Activated naive CD4-positive, alpha-beta T cell (primary cell): ENCODE measurements at regions not wholly inside any gene's neighbourhood (a gene's known extent, or its start where the extent isn't known, plus 50 kb on each side); places are given as distances from the start of the nearest gene placed in this dataset.
"Not testable (repeated sequence)": the region's sequence is repeated elsewhere in the genome, so short reads cannot be mapped to it uniquely, and the experiment has no call there.

Experiments used
- DNase-seq, 4 experiments: peaks; one replicate each; lab custom pipeline; 2025; lab: John Stamatoyannopoulos, UW

- peak in 3 of 4 experiments; percentile 4 to 22 (median 20) for DNase-seq
Measured at GRCh38 chr2:198296665-198297308, 492.4 kb downstream of the PLCL1 start.

DNA sequence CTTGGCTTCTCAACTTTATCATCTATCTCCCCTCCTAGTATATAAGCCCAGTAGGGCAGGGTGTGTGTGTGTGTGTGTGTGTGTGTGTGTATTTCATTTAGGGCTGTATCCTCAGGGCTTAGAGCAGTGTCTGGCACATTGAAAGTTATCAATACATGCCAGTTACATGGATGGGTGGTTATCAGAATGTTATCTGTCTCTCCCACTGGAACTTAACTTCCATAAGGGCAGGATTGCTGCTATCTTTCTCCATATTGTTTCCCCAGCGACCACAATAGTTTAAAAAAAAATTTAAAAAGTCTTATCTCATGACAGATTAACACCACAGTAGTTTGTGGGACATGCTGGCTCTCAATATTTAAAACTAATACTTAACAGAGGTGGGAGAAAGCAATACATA, 488.9 kb downstream of the PLCL1 start:
- DNase-seq: no peak

DNA sequence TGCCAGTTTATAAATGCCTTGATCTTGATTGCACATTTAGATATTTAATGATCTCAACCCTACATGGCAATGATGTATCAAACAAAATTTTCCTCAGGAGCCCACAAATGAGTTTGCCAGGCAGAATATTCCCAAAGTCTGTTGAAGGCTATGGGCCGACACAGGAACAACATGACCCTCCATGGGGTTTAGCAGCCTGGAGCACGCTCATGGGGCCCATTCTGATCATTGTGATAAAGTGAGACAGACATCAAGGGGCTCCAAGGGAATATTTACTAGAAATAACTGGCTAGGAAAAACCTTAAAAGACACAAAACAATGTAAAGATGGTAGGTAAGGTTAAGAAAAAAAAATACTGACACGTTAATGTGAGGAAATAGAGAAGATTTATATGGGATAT, 485.4 kb downstream of the PLCL1 start:
- DNase-seq: no peak

- DNase-seq: no peak
Measured at GRCh38 chr2:198287706-198288105, 483.3 kb downstream of the PLCL1 start.

DNA sequence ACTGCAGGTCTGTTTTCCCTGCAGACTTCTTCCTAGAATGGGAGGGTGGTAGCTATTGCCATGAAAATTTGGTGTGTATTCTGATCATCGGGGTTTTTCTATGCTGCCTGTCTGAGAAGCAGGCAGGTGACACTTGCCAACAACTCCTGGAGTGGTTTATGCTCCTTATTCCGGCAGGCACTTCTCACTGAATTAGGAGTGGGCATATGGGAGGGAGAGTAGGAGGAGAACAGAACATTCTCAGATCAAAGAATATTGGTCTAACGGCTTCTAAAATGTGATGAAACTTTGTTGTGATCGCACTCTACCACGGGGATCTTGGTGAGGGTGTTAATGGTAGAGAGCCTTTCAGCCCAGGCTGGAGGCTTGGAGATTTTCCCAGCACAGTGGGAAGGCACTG, 480.8 kb downstream of the PLCL1 start:
- no peak for DNase-seq

DNA sequence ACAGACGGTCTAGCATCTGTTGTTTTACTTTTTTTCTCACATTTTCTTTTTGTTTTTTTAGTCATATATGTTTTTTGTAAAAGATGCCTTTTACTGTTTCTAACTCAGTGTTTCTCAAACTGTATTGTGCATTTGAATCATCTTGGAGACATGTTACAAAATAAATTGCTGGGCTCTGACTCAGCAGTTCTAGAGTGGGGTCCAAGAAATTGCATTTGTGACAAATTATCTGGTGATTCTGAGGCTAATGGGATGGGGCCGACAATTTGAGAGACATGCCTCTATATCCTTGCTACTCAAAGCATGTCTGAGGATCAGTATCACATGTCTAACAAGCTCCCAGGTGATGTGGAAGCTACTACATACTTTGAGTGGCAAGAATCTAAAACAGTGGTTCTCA, 478.8 kb downstream of the PLCL1 start:
- DNase-seq: no peak

DNA sequence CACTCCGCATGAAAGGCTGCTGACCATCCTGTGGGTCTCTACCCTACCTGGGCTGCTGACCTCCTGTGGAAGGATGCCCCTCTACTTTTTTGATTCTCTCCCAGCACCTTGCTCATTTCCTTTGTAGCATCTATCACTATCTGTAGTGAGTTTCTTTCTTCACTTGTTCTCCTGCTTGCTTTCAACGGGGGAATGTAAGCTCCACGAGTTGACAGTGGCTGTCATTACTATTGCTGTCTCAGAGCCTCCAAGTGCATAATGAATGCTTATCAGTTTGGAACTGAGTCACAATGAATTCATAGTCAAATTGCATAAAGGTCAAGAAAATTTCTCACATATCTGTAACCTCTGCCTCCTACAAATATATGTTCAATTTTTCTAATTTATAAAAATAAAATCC, 477.7 kb downstream of the PLCL1 start:
- DNase-seq: no peak

DNA sequence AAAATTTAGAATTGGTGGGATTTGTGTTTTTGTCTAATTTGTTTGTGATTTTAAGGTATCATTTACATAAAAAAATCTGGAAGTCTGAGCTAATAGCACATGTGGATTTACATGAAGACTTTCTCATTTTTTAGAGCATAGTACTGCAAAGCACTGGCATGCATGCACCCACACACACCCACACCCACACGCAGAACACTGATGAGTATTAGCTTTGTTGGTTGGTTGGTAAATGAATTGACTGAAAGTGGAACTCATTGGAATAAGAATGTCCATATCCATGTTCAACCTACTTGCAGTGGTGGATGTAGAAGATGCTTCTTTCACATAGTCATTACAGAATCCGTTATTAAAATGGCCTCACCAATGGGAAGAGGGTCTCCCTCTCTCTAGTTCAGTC, 475.8 kb downstream of the PLCL1 start:
- DNase-seq: no peak

DNA sequence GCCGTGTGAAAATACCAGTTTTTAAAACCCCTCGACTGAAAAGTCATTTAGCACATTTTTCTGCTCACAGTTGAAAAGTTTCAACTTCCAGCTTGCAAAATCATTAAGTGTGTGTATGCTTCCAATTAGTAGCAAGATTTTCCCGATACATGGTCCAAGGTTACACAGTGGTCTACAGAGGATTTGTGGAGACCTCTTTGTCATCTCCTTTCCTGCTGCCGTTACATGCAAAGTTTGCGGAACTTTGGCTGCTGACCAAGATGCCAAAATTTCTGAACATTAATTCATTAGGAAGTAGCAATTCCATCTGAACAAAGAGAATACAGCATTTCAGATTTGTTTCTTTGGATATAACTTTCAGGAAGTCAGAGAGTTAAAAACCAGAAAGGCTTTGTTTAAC, 474.6 kb downstream of the PLCL1 start:
- no peak for DNase-seq

DNA sequence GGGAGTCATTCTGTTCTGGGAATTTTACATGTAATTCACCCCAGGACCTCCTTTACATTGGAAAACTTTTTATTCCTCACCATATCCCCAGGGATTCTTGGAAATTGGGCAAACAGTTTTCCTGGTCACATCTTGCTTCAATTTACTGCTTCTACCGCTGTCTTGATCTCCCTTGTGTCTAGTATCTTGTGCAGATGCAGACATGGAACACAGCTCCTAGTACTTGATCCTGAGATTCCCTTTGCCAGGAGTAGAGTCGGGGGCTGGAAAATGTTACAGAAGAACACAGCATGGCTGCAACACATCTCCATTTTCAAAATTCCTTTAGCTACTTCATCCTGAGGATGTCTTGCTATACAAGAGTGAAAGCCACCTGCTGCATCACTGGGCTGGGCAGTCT, 472.8 kb downstream of the PLCL1 start:
- no peak for DNase-seq

GRCh38 chr2:198273660-198274059, 469.3 kb downstream of the PLCL1 start:
- DNase-seq: no peak

DNA sequence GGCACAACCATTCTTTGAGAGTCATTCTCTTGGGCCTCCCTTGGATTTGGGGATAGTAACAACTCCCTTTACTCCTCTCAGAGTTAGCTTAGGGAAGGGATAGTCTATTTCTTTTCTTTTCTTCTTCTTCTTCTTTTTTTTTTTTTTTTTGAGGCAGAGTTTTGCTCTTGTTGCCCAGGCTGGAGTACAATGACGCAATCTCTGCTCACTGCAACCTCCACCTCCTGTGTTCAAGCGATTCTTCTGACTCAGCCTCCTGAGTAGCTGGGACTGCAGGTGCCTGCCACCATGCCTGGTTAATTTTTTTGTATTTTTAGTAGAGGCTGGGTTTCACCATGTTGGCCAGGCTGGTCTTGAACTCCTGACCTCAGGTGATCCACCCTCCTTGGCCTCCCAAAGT, 465.8 kb downstream of the PLCL1 start:
- DNase-seq: not testable (repeated sequence)

GRCh38 chr2:198268519-198268918, 464.1 kb downstream of the PLCL1 start:
- DNase-seq: no peak

- no peak for DNase-seq
Measured at GRCh38 chr2:198259496-198259895, 455.1 kb downstream of the PLCL1 start.

DNA sequence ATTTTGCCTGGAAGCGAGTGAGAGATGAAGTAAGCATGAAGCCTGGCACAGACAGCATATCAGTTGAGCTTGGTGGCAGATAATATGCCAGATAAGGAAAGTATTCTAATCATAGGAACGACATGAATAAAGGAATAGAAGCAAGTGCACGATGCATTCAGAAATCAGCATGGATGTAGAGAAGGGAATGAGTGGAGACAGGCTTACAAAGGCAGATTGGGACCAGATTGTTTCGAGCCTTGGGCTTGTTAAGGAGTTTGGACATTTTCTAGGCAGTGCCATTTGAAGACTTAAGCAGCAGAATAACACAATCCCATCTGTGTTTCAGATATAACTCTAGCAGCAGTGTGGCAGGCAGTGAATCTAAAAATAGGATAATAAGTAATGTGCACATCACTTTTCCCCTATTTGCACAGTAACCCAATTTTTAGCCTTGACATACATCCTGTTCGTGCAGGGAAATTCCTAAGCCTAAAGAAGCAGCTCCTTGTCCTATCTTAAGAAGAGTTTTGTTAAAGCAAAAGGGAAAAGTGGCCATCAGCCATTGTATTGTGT, 450.2 kb downstream of the PLCL1 start:
- DNase-seq: no peak

DNA sequence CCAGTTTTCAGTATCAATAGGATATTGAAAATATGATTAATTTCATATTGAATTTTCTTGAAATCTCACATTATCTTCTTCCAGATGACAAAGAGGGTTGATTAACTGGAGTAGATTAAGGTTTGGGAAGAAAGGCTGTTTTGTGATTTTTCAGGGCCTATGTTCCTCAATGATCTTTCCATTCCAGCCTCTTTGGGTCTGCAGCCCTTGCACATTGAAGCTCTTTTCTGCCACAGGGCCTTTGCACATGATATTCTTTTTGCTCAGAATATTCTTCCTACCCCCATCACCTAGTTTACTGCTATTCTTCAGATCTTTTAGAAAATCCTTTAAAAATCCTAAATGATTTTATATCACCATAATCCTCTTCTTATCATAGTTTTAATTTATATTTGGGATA, 449.6 kb downstream of the PLCL1 start:
- no peak for DNase-seq

- DNase-seq: no peak
Measured at GRCh38 chr2:198252472-198252871, 448.1 kb downstream of the PLCL1 start.

DNA sequence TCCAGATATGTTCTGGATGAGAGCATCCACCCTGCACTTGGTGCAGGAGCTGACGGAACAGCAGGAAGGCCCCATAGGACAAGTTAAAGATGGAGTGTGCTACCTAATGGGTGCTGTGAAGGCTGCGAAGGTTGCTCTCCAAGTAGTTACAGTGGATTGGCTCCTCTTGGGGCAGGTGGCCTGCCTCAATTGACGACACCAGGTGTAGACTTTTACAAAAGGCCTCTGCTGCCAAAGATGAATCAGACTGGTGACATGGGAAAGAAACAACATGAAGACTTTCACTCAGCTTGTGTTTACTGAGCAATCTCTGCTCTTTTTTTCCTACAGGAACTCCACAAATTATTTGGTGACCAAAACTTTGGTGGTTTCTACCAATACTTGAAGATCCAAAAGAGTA, 437.7 kb downstream of the PLCL1 start:
- no peak for DNase-seq

DNA sequence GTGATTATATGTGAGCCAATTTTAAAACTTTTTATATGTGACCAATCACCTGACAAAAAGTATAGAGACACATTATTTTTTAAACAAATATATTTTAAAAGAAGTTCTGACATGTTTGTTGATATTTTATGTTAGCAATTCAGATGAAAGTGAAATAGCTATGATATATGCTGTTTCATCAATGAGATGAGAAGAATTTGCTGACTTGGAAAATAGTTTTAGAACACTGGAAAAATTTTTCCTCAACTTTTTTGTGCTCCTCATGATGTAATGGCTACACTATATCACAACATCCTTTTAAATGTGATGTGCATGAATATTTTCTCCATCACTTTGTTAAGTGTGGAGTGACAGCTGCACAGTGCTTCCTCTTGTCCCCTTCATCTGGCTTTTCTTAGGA, 434.0 kb downstream of the PLCL1 start:
- no peak for DNase-seq

- DNase-seq: no peak
Measured at GRCh38 chr2:198236338-198236737, 431.9 kb downstream of the PLCL1 start.

DNA sequence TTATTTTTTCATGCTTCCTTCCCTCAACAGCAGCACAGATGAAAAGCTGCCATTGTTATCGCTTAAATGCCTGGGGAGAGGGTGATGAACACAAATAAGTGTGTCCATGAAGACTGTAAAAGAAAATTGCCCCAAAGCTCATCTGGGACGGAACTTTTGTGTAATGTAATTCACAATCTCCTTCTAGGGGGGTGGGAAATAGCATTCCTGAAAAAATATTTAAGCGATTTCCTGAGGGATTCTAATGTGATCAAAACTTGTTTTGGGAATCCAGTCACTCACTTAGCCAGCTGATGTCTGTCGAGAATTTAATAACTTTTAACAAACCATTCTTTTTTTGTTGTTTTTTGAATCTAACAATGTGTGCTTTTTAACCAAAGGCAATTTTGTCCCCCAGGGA, 427.9 kb downstream of the PLCL1 start:
- DNase-seq: no peak

GRCh38 chr2:198231562-198231961, 427.2 kb downstream of the PLCL1 start:
- DNase-seq: no peak

- DNase-seq: no peak
Measured at GRCh38 chr2:198220763-198221610, 416.6 kb downstream of the PLCL1 start.
